Endodermal cell (in vitro differentiated cells): ENCODE measurements at regions not wholly inside any gene's neighbourhood (a gene's known extent, or its start where the extent isn't known, plus 50 kb on each side); places are given as distances from the start of the nearest gene placed in this dataset.

Source experiments
- DNase-seq: peaks from one replicate; pipeline ENCODE4 v3.0.0-alpha.2; 2017
- H3K27ac ChIP-seq: 2 replicates; pipeline ENCODE4 v1.5.1; 2013; ENCODE audit warnings: mild to moderate bottlenecking, low read depth, low read length, moderate library complexity
- H3K27me3 ChIP-seq: 2 replicates; pipeline ENCODE4 v1.6.1; 2013; ENCODE audit warnings: mild to moderate bottlenecking, low read length, moderate library complexity; ENCODE audit not compliant: insufficient read depth, control insufficient read depth, poor library complexity, severe bottlenecking
- H3K36me3 ChIP-seq: 2 replicates; pipeline ENCODE4 v1.7.0; 2013; ENCODE audit warnings: mild to moderate bottlenecking, low read length, moderate library complexity; ENCODE audit not compliant: control insufficient read depth, insufficient read depth
- H3K4me1 ChIP-seq: one replicate; pipeline ENCODE4 v1.7.0; 2013; ENCODE audit warnings: low read length; ENCODE audit not compliant: control insufficient read depth, insufficient read depth
- H3K4me3 ChIP-seq: 2 replicates; pipeline ENCODE4 v1.5.1; 2013; ENCODE audit warnings: mild to moderate bottlenecking, low read length, moderate library complexity
- H3K9ac ChIP-seq: 2 replicates; pipeline ENCODE4 v1.6.1; 2013; ENCODE audit warnings: mild to moderate bottlenecking, low read length, moderate library complexity; ENCODE audit not compliant: poor library complexity, severe bottlenecking; ENCODE audit errors: extremely low read depth
- H3K9me3 ChIP-seq: 2 replicates; pipeline ENCODE4 v1.6.1; 2013; ENCODE audit warnings: mild to moderate bottlenecking, low read length, moderate library complexity; ENCODE audit not compliant: control insufficient read depth
- H3K27ac Mint-ChIP-seq: 2 replicates; pipeline ENCODE4 v1.8.0; 2020; ENCODE audit warnings: mixed read lengths
- H3K27me3 Mint-ChIP-seq: 2 replicates; pipeline ENCODE4 v1.8.0; 2021; ENCODE audit warnings: mild to moderate bottlenecking, mixed read lengths; ENCODE audit not compliant: insufficient read depth
- H3K36me3 Mint-ChIP-seq: 2 replicates; pipeline ENCODE4 v1.8.0; 2020; ENCODE audit warnings: low read depth, mixed read lengths
- H3K4me1 Mint-ChIP-seq: 2 replicates; pipeline ENCODE4 v1.8.0; 2020; ENCODE audit warnings: mixed read lengths
- H3K4me3 Mint-ChIP-seq: 2 replicates; pipeline ENCODE4 v1.8.0; 2020; ENCODE audit warnings: mild to moderate bottlenecking, moderate library complexity, mixed read lengths
- H3K9me3 Mint-ChIP-seq: 2 replicates; pipeline ENCODE4 v1.8.0; 2020; ENCODE audit warnings: mild to moderate bottlenecking, mixed read lengths
- WGBS, 2 experiments: methylation state at CpG; one replicate each; pipeline versions ENCODE4 v1.1.5 to v1.1.7; 2013; ENCODE audit warnings: missing lambda C conversion rate in 2 of 2, mixed read lengths in 1 of 2; ENCODE audit not compliant: insufficient coverage in 1 of 2, insufficient read length in 1 of 2; 5-methylcytosine and 5-hydroxymethylcytosine counted together
- TF ChIP-seq, protein P1 (sequence below): fragments of 200-600 bp; sonication (generic); conservative IDR thresholded peaks from 2 replicates; pipeline ENCODE4 v1.5.0; 2021; ENCODE audit warnings: antibody characterized with exemption, mild to moderate bottlenecking

GRCh38 chrX:16394290-16394689, 227.0 kb downstream of the MAGEB17 start:
- no peaks in the 10 kb centered on the region for H3K36me3 ChIP-seq
- H3K4me3 ChIP-seq: no peak overlapping the region
- Mint-ChIP-seq H3K4me1 (no peaks in the 10 kb centered on the region), H3K36me3 (peaks cover 35% of the 10 kb centered on the region), H3K27ac (no peak overlapping the region), H3K27me3 (no peaks in the 10 kb centered on the region), H3K9me3 (peaks cover 15% of the 10 kb centered on the region), H3K4me3 (no peak overlapping the region)
- TF ChIP-seq, protein P1, sequence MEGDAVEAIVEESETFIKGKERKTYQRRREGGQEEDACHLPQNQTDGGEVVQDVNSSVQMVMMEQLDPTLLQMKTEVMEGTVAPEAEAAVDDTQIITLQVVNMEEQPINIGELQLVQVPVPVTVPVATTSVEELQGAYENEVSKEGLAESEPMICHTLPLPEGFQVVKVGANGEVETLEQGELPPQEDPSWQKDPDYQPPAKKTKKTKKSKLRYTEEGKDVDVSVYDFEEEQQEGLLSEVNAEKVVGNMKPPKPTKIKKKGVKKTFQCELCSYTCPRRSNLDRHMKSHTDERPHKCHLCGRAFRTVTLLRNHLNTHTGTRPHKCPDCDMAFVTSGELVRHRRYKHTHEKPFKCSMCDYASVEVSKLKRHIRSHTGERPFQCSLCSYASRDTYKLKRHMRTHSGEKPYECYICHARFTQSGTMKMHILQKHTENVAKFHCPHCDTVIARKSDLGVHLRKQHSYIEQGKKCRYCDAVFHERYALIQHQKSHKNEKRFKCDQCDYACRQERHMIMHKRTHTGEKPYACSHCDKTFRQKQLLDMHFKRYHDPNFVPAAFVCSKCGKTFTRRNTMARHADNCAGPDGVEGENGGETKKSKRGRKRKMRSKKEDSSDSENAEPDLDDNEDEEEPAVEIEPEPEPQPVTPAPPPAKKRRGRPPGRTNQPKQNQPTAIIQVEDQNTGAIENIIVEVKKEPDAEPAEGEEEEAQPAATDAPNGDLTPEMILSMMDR: no peak
- H3K4me1 ChIP-seq: no peaks in the 10 kb centered on the region
- H3K27me3 ChIP-seq: no peaks in the 10 kb centered on the region
- DNase-seq: no peak
- no peak overlapping the region for H3K27ac ChIP-seq
- no peak overlapping the region for H3K9ac ChIP-seq
- WGBS, 2 experiments: 74% methylated on average over 2 of the region's 3 CpGs; no CpG with 5 or more reads in 1 of the 2 experiments
- no peaks in the 10 kb centered on the region for H3K9me3 ChIP-seq

GRCh38 chrX:16403808-16404207, 236.5 kb downstream of the MAGEB17 start:
- H3K9me3 ChIP-seq: no peaks in the 10 kb centered on the region
- TF ChIP-seq, protein P1: no peak
- no peak for DNase-seq
- no peaks in the 10 kb centered on the region for H3K4me1 ChIP-seq
- Mint-ChIP-seq H3K9me3 (peaks cover 1% of the 10 kb centered on the region), H3K27me3 (no peaks in the 10 kb centered on the region), H3K27ac (no peak overlapping the region), H3K36me3 (peaks cover 46% of the 10 kb centered on the region), H3K4me3 (no peak overlapping the region), H3K4me1 (peaks cover 4% of the 10 kb centered on the region)
- no peaks in the 10 kb centered on the region for H3K36me3 ChIP-seq
- no peaks in the 10 kb centered on the region for H3K27me3 ChIP-seq
- H3K4me3 ChIP-seq: no peak overlapping the region
- WGBS, 2 experiments: 100% methylated on average over 1 of the region's 2 CpGs; no CpG with 5 or more reads in 1 of the 2 experiments
- H3K9ac ChIP-seq: no peak overlapping the region
- H3K27ac ChIP-seq: no peak overlapping the region

DNA sequence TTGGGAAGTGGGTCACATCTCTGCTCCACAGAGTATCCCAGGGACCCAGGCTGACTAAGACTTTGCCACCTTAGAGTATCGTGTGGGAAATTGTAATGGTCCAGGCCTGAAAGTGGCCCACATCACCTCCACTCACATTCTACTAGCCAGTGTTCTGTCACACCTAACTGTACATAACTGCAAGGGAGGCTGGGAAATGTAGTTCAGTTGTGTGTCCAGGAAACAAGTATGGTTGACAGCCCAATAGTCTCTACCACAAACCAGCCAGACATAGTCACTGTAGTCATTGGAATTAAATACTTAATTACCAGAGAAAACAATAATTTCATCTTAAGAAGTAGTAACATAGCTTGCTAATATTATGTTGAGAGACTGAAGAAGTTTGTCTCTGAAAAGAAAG, 233.4 kb upstream of the S100G start:
- H3K27ac Mint-ChIP-seq: no peak overlapping the region
- no CpG with 5 or more reads among the region's 1 CpG for WGBS, 2 experiments

More for the DNA sequence above, 233.4 kb upstream of the S100G start:
- H3K9me3 Mint-ChIP-seq: peaks cover 2% of the 10 kb centered on the region
- Histone ChIP-seq H3K36me3 (no peaks in the 10 kb centered on the region), H3K27me3 (no peaks in the 10 kb centered on the region), H3K4me1 (no peaks in the 10 kb centered on the region), H3K4me3 (no peak overlapping the region), H3K9me3 (no peaks in the 10 kb centered on the region), H3K27ac (no peak overlapping the region), H3K9ac (no peak overlapping the region)
- TF ChIP-seq, protein P1: no peak
- no peak for DNase-seq
- H3K4me1 Mint-ChIP-seq: peaks cover 2% of the 10 kb centered on the region
- H3K27me3 Mint-ChIP-seq: no peaks in the 10 kb centered on the region
- H3K36me3 Mint-ChIP-seq: peaks cover 43% of the 10 kb centered on the region
- no peak overlapping the region for H3K4me3 Mint-ChIP-seq
